Ascending aorta (tissue), 2 donors: ENCODE measurements at regions not wholly inside any gene's neighbourhood (a gene's known extent, or its start where the extent isn't known, plus 50 kb on each side); places are given as distances from the start of the nearest gene placed in this dataset.
"Not testable (repeated sequence)": the region's sequence is repeated elsewhere in the genome, so short reads cannot be mapped to it uniquely, and the experiment has no call there.

Source experiments
- DNase-seq, 2 donors: peaks; one replicate each; pipeline ENCODE4 v3.0.0-alpha.2; 2019; ENCODE audit warnings: low spot score in 2 of 2
- H3K27ac ChIP-seq, 2 donors: fragments of 200-600 bp; sonication (generic); one replicate each; pipeline ENCODE4 v1.5.1; 2016 to 2017; ENCODE audit warnings: mild to moderate bottlenecking in 1 of 2
- H3K27me3 ChIP-seq: fragments of 200-600 bp; sonication (generic); one replicate; pipeline ENCODE4 v1.5.1; 2017
- H3K36me3 ChIP-seq, 2 donors: fragments of 200-600 bp; sonication (generic); one replicate each; pipeline ENCODE4 v1.5.1; 2016
- H3K4me1 ChIP-seq, 2 donors: fragments of 200-600 bp; sonication (generic); one replicate each; pipeline ENCODE4 v1.5.1; 2016 to 2017; ENCODE audit warnings: mild to moderate bottlenecking in 1 of 2
- H3K4me3 ChIP-seq, 2 donors: fragments of 200-600 bp; sonication (generic); one replicate each; pipeline ENCODE4 v1.5.1; 2016 to 2017; ENCODE audit warnings: mild to moderate bottlenecking in 1 of 2
- H3K9me3 ChIP-seq, 2 donors: fragments of 200-600 bp; sonication (generic); one replicate each; pipeline ENCODE4 v1.5.1; 2016
- CTCF ChIP-seq, 3 experiments: fragments of 200-600 bp in 2 of 3; fragments of 450-650 bp in 1 of 3; sonication (generic) in 2 of 3; IDR thresholded peaks; one replicate each; pipeline ENCODE4 v1.5.1; 2016 to 2019; ENCODE audit warnings: antibody characterized with exemption in 3 of 3, mild to moderate bottlenecking in 1 of 3, moderate library complexity in 1 of 3
- intact Hi-C: fragments of 100-400 bp; cut with DNase I; formaldehyde crosslinking; loops from one replicate; pipeline ENCODE4 v1.15.1; 2023

- intact Hi-C loops, result no loop called here
- H3K36me3 ChIP-seq, result no peaks in the 10 kb centered on the region
- H3K9me3 ChIP-seq, result no peaks in the 10 kb centered on the region
- no peak for TF ChIP-seq CTCF (IDR thresholded peaks at IDR 0.05)
- no peak overlapping the region for H3K27ac ChIP-seq
- H3K4me3 ChIP-seq, result no peak overlapping the region
- no peak for DNase-seq
- H3K4me1 ChIP-seq, result no peaks in the 10 kb centered on the region
- H3K27me3 ChIP-seq, result no peaks in the 10 kb centered on the region
Observed at GRCh38 chr3:732326-732928, 360.4 kb upstream of the CNTN6 start.

DNA sequence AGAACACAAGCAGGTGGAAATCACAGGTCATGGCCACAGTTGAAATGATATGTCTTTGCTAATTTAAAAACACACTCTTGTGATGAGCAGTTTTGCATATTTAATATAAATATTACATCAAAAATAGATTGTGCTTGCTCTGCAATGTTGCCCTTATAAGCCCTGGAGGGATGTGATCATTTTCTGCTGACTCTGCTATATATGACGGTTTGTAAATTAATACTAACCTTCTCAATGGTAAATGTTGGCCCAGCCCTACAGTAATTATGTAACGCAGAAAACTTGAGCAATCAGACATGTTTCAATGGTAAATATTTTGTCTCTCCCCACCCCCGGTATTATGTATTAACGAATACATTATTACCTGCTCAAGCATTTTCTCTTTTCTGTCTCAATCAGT, 359.5 kb upstream of the CNTN6 start:
- Histone ChIP-seq H3K36me3 (no peaks in the 10 kb centered on the region), H3K4me1 (no peaks in the 10 kb centered on the region), H3K4me3 (no peak overlapping the region), H3K27me3 (no peaks in the 10 kb centered on the region), H3K9me3 (no peaks in the 10 kb centered on the region), H3K27ac (no peak overlapping the region)
- intact Hi-C loops, result no loop called here
- DNase-seq, result no peak
- TF ChIP-seq CTCF (IDR thresholded peaks at IDR 0.05), result no peak

DNA sequence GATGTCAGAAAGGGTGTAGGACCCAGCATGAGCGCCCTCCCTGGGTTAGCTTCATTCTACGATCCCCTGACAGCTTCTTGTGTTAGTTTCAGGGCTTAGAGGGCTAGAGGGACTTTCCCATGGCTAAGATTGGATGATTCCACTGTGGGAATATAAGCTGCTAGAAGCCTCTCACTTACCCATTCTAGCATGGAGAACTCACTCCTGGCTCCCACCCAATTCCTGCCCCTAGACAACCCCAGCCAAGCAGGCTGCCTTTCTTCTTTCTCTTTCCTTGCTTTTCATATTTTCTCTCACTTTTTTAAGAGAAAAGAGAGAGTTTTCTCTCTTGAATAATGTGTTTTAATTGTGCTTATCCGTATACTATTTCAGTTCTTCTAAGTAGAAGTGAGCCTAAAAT, 335.1 kb upstream of the CNTN6 start:
- no peak for TF ChIP-seq CTCF (IDR thresholded peaks at IDR 0.05)
- Histone ChIP-seq H3K4me3 (no peak overlapping the region), H3K9me3 (peaks cover 0 to 5% of the 10 kb centered on the region in 2 donors), H3K36me3 (no peaks in the 10 kb centered on the region), H3K4me1 (no peaks in the 10 kb centered on the region), H3K27ac (no peak overlapping the region), H3K27me3 (no peaks in the 10 kb centered on the region)
- intact Hi-C loops, result no loop called here
- no peak for DNase-seq

DNA sequence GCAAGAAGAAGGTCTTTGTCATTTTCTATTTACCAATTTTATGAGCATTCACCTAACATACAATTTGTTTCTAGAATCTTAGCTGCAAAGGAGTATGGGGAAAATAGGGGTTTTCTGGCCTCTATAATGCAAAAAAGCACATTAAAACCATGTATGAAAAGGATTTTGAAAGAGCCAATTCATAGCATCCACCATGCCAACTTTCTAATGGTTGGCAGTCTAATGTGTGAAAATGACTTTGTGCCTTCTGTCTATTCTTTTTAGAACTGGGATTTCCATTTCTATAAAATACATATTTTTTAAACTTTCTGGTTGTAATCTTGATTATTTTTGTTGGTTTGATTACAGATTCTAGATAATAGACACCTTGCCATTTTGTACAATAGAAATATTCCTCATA, 333.7 kb upstream of the CNTN6 start:
- TF ChIP-seq CTCF (IDR thresholded peaks at IDR 0.05), result no peak
- Histone ChIP-seq H3K36me3 (no peaks in the 10 kb centered on the region), H3K4me3 (no peak overlapping the region), H3K27ac (no peak overlapping the region), H3K27me3 (no peaks in the 10 kb centered on the region), H3K4me1 (no peaks in the 10 kb centered on the region), H3K9me3 (peaks cover 0 to 5% of the 10 kb centered on the region in 2 donors)
- intact Hi-C loops, result no loop called here
- no peak for DNase-seq

GRCh38 chr3:773433-773832, 319.4 kb upstream of the CNTN6 start:
- H3K9me3 ChIP-seq, DNase-seq, H3K4me3 ChIP-seq, H3K36me3 ChIP-seq, intact Hi-C loops, H3K27ac ChIP-seq, H3K4me1 ChIP-seq, H3K27me3 ChIP-seq: not testable (repeated sequence)

- Histone ChIP-seq H3K27me3 (no peaks in the 10 kb centered on the region), H3K27ac (no peak overlapping the region), H3K36me3 (no peaks in the 10 kb centered on the region), H3K4me3 (no peak overlapping the region), H3K4me1 (no peaks in the 10 kb centered on the region), H3K9me3 (no peaks in the 10 kb centered on the region)
- intact Hi-C loops, result no loop called here
- no peak for DNase-seq
- no peak for TF ChIP-seq CTCF (IDR thresholded peaks at IDR 0.05)
Observed at GRCh38 chr3:775178-775880, 317.5 kb upstream of the CNTN6 start.
